H9 (cell line): ENCODE measurements at regions not wholly inside any gene's neighbourhood (a gene's known extent, or its start where the extent isn't known, plus 50 kb on each side); places are given as distances from the start of the nearest gene placed in this dataset.

Experiments used
- DNase-seq: peaks from one replicate; pipeline ENCODE4 v3.0.0-alpha.2; 2017
- H2AFZ ChIP-seq: one replicate; pipeline ENCODE4 v1.6.1; 2013; ENCODE audit warnings: mild to moderate bottlenecking, low read length, control low read depth, moderate library complexity
- H2AK5ac ChIP-seq: 2 replicates; pipeline ENCODE4 v1.6.1; 2013; ENCODE audit warnings: low read length, control low read depth, mixed read lengths; ENCODE audit not compliant: insufficient read length
- H2BK120ac ChIP-seq: one replicate; pipeline ENCODE4 v1.6.1; 2013; ENCODE audit warnings: low read depth, mild to moderate bottlenecking, low read length, control low read depth, inconsistent platforms; ENCODE audit not compliant: poor library complexity, severe bottlenecking
- H2BK12ac ChIP-seq: 2 replicates; pipeline ENCODE4 v1.6.1; 2013; ENCODE audit warnings: low read length, control low read depth, mixed read lengths, low read depth; ENCODE audit not compliant: insufficient read length
- H2BK15ac ChIP-seq: 2 replicates; pipeline ENCODE4 v1.6.1; 2013; ENCODE audit warnings: low read depth, low read length, control low read depth
- H2BK20ac ChIP-seq: one replicate; pipeline ENCODE4 v1.6.1; 2013; ENCODE audit warnings: low read depth, mild to moderate bottlenecking, low read length, control low read depth, inconsistent platforms; ENCODE audit not compliant: poor library complexity, severe bottlenecking
- H2BK5ac ChIP-seq: 2 replicates; pipeline ENCODE4 v1.6.1; 2013; ENCODE audit warnings: low read length, control low read depth, mixed read lengths; ENCODE audit not compliant: insufficient read length
- H3K14ac ChIP-seq: 2 replicates; pipeline ENCODE4 v1.6.1; 2013; ENCODE audit warnings: low read length, control low read depth; ENCODE audit not compliant: insufficient read depth
- H3K18ac ChIP-seq: 2 replicates; pipeline ENCODE4 v1.6.1; 2013; ENCODE audit warnings: low read depth, mild to moderate bottlenecking, mixed read lengths, low read length, control low read depth; ENCODE audit not compliant: insufficient read length
- H3K23ac ChIP-seq: 2 replicates; pipeline ENCODE4 v1.6.1; 2013; ENCODE audit warnings: low read length, control low read depth, mixed read lengths, low read depth; ENCODE audit not compliant: insufficient read length
- H3K23me2 ChIP-seq: 2 replicates; pipeline ENCODE4 v1.6.1; 2013; ENCODE audit warnings: low read depth, mild to moderate bottlenecking, mixed read lengths, low read length, control low read depth; ENCODE audit not compliant: insufficient read length, poor library complexity, severe bottlenecking
- H3K27ac ChIP-seq: 2 replicates; pipeline ENCODE4 v1.5.1; 2013; ENCODE audit warnings: low read length, control low read depth, mixed read lengths, low read depth; ENCODE audit not compliant: insufficient read length
- H3K27me3 ChIP-seq: 2 replicates; pipeline ENCODE4 v1.6.1; 2013; ENCODE audit warnings: low read length, control low read depth, inconsistent platforms; ENCODE audit not compliant: insufficient read depth
- H3K4ac ChIP-seq: 2 replicates; pipeline ENCODE4 v1.6.1; 2013; ENCODE audit warnings: low read depth, mild to moderate bottlenecking, control low read depth, inconsistent platforms, low read length, moderate library complexity
- H3K4me1 ChIP-seq: 2 replicates; pipeline ENCODE4 v1.6.1; 2013; ENCODE audit warnings: low read length, control low read depth, inconsistent platforms; ENCODE audit not compliant: insufficient read depth
- H3K4me2 ChIP-seq: 2 replicates; pipeline ENCODE4 v1.6.1; 2013; ENCODE audit warnings: low read length, control low read depth, mixed read lengths; ENCODE audit not compliant: insufficient read length, insufficient read depth
- H3K56ac ChIP-seq: 2 replicates; pipeline ENCODE4 v1.6.1; 2013; ENCODE audit warnings: low read depth, mild to moderate bottlenecking, mixed read lengths, low read length, control low read depth; ENCODE audit not compliant: insufficient read length
- H3K79me1 ChIP-seq: 2 replicates; pipeline ENCODE4 v1.6.1; 2013; ENCODE audit warnings: low read depth, mild to moderate bottlenecking, moderate library complexity, low read length, control low read depth, inconsistent platforms; ENCODE audit not compliant: insufficient read depth, poor library complexity, severe bottlenecking
- H3K79me2 ChIP-seq: 2 replicates; pipeline ENCODE4 v1.6.1; 2013; ENCODE audit warnings: low read length, control low read depth, inconsistent platforms; ENCODE audit not compliant: insufficient read depth
- H3K9ac ChIP-seq: 2 replicates; pipeline ENCODE4 v1.6.1; 2013; ENCODE audit warnings: low read length, control low read depth, mixed read lengths; ENCODE audit not compliant: insufficient read length; ENCODE audit errors: extremely low read depth
- H3K9me3 ChIP-seq: one replicate; pipeline ENCODE4 v1.6.1; 2013; ENCODE audit warnings: low read depth, low read length, inconsistent platforms; ENCODE audit not compliant: control insufficient read depth
- H3T11ph ChIP-seq: one replicate; pipeline ENCODE4 v1.6.1; 2013; ENCODE audit warnings: mild to moderate bottlenecking, low read length, control low read depth, inconsistent platforms
- H4K20me1 ChIP-seq: one replicate; pipeline ENCODE4 v1.6.1; 2013; ENCODE audit not compliant: control insufficient read depth, insufficient read length, insufficient read depth
- H4K5ac ChIP-seq: 2 replicates; pipeline ENCODE4 v1.6.1; 2013; ENCODE audit warnings: low read depth, mild to moderate bottlenecking, mixed read lengths, low read length, control low read depth; ENCODE audit not compliant: insufficient read length
- H4K8ac ChIP-seq: replicated peaks from 2 replicates; pipeline ENCODE4 v1.6.1; 2013; ENCODE audit warnings: low read length, control low read depth, mixed read lengths, low read depth; ENCODE audit not compliant: insufficient read length
- H4K91ac ChIP-seq: 2 replicates; pipeline ENCODE4 v1.6.1; 2013; ENCODE audit warnings: low read depth, mild to moderate bottlenecking, moderate library complexity, mixed read lengths, low read length, control low read depth; ENCODE audit not compliant: insufficient read length
- H3K27ac Mint-ChIP-seq, 3 experiments: 2 replicates in 2 of 3; 3 replicates in 1 of 3; pipeline ENCODE4 v1.8.0; 2020 to 2021; ENCODE audit warnings: mixed read lengths in 3 of 3, mild to moderate bottlenecking in 1 of 3, moderate library complexity in 1 of 3
- H3K27me3 Mint-ChIP-seq: 2 replicates; pipeline ENCODE4 v1.8.0; 2021; ENCODE audit warnings: low read depth, mild to moderate bottlenecking, moderate library complexity, mixed read lengths
- H3K36me3 Mint-ChIP-seq, 3 experiments: 2 replicates in 2 of 3; 3 replicates in 1 of 3; pipeline ENCODE4 v1.8.0; 2020 to 2021; ENCODE audit warnings: low read depth in 3 of 3, mixed read lengths in 3 of 3; ENCODE audit not compliant: insufficient read depth in 1 of 3
- H3K4me1 Mint-ChIP-seq, 2 experiments: 2 replicates each; pipeline ENCODE4 v1.8.0; 2020; ENCODE audit warnings: mixed read lengths in 2 of 2
- H3K4me3 Mint-ChIP-seq, 2 experiments: 2 replicates in 1 of 2; 3 replicates in 1 of 2; pipeline ENCODE4 v1.8.0; 2020 to 2021; ENCODE audit warnings: mild to moderate bottlenecking in 2 of 2, mixed read lengths in 2 of 2, moderate library complexity in 1 of 2
- H3K9me3 Mint-ChIP-seq, 2 experiments: 2 replicates in 1 of 2; 3 replicates in 1 of 2; pipeline ENCODE4 v1.8.0; 2020; ENCODE audit warnings: mild to moderate bottlenecking in 2 of 2, mixed read lengths in 2 of 2, moderate library complexity in 1 of 2
- WGBS: extraction: QIAGEN DNeasy Blood & Tissue Kit; methylation state at CpG from one replicate; pipeline ENCODE4 v1.1.7; 2013; ENCODE audit warnings: missing lambda C conversion rate, low lambda C conversion rate, mixed read lengths; ENCODE audit not compliant: insufficient read length; ENCODE audit errors: extremely low coverage; 5-methylcytosine and 5-hydroxymethylcytosine counted together
- TF ChIP-seq, protein P1 (sequence below): fragments of 200-600 bp; sonication (generic); conservative IDR thresholded peaks from 3 replicates; pipeline ENCODE4 v1.8.0; 2021; ENCODE audit warnings: antibody characterized with exemption, mild to moderate bottlenecking

DNA sequence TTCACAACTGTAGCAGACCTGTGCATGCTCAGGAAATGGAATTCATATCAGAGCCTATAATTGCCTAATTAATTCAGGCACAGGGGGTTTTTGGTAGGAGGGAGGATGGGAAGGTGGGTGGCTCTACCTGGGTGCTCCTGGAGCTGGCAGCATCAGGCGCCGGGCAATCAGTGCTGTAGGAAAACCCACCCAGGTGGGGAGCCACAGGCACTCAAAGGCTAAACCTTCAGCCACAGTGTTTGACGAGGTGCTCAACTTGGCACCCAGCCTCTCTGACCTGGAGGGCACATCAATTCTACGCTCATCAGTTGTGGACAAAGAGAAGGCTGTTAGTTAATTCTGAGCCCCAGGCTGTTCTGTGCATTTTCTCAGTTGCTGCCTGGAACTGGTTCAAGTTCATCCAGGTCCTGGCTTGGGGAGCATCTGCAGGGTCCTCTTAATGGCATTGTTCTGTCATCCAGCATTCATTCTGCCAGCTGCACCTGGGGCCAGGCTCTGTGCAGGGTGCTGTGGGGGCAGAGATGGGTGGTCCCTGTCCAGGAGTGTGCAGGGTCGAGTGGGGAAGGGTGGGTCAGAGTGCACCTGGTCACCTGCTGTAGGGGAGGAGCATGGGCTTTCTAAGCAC lies 54.1 kb upstream of the NPTX2 start:
- Histone ChIP-seq H4K5ac (no peak overlapping the region), H2AK5ac (no peak overlapping the region), H3K18ac (no peak overlapping the region), H3K4ac (no peak overlapping the region), H3K23ac (no peak overlapping the region), H3K23me2 (no peaks in the 10 kb centered on the region), H3K79me2 (no peaks in the 10 kb centered on the region), H2BK5ac (no peak overlapping the region), H2BK12ac (no peak overlapping the region), H3K27me3 (no peaks in the 10 kb centered on the region), H3T11ph (no peak overlapping the region), H3K9ac (no peak overlapping the region), H3K56ac (no peak overlapping the region), H4K8ac (no peak overlapping the region), H4K20me1 (no peaks in the 10 kb centered on the region), H3K14ac (no peak overlapping the region), H3K4me1 (no peaks in the 10 kb centered on the region), H3K4me2 (no peak overlapping the region), H2BK120ac (no peak overlapping the region), H2AFZ (no peak overlapping the region), H3K9me3 (no peaks in the 10 kb centered on the region), H3K27ac (no peak overlapping the region), H2BK20ac (no peak overlapping the region), H3K79me1 (no peaks in the 10 kb centered on the region), H4K91ac (no peak overlapping the region), H2BK15ac (no peak overlapping the region)
- TF ChIP-seq, protein P1, sequence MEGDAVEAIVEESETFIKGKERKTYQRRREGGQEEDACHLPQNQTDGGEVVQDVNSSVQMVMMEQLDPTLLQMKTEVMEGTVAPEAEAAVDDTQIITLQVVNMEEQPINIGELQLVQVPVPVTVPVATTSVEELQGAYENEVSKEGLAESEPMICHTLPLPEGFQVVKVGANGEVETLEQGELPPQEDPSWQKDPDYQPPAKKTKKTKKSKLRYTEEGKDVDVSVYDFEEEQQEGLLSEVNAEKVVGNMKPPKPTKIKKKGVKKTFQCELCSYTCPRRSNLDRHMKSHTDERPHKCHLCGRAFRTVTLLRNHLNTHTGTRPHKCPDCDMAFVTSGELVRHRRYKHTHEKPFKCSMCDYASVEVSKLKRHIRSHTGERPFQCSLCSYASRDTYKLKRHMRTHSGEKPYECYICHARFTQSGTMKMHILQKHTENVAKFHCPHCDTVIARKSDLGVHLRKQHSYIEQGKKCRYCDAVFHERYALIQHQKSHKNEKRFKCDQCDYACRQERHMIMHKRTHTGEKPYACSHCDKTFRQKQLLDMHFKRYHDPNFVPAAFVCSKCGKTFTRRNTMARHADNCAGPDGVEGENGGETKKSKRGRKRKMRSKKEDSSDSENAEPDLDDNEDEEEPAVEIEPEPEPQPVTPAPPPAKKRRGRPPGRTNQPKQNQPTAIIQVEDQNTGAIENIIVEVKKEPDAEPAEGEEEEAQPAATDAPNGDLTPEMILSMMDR = no peak
- peaks cover 24 to 34% of the 10 kb centered on the region in 2 experiments for H3K9me3 Mint-ChIP-seq
- WGBS = no CpG with 5 or more reads among the region's 5 CpGs
- H3K4me1 Mint-ChIP-seq = 0 out of 4 replicates have a peak, but pooled peaks cover 0 to 3% of the 10 kb centered on the region in 2 experiments
- H3K27ac Mint-ChIP-seq = no peak overlapping the region; a peak in 1 of 7 replicates
- peaks cover 15% of the 10 kb centered on the region for H3K27me3 Mint-ChIP-seq
- no peak for DNase-seq
- H3K36me3 Mint-ChIP-seq = peaks cover 2 to 21% (median 6%) of the 10 kb centered on the region in 3 experiments; a peak in 6 of 7 replicates
- no peak overlapping the region for H3K4me3 Mint-ChIP-seq
